Naive thymus-derived CD4-positive, alpha-beta T cell (primary cell): ENCODE measurements at regions not wholly inside any gene's neighbourhood (a gene's known extent, or its start where the extent isn't known, plus 50 kb on each side); places are given as distances from the start of the nearest gene placed in this dataset.

Experiments used
- ATAC-seq: fragments of 150-1000 bp; cut with Tn5 transposase; 2 replicates; pipeline ENCODE4 v1.10.0; 2021; ENCODE audit warnings: mild to moderate bottlenecking, moderate library complexity
- CTCF ChIA-PET: fragments of 350-600 bp; sonication (Branson Sonifier 250); formaldehyde crosslinking; loops from one replicate; lab custom pipeline; 2021; ENCODE audit warnings: antibody characterized with exemption; lab: Charles Lee
- POLR2A ChIA-PET: fragments of 350-600 bp; sonication (Branson Sonifier 250); formaldehyde crosslinking; loops from one replicate; lab custom pipeline; 2021; ENCODE audit warnings: antibody characterized with exemption, inconsistent platforms; lab: Charles Lee
- DNase-seq, 9 donors: peaks; one replicate each; pipeline versions ENCODE4 v3.0.0 to v3.0.0-alpha.2; 2020 to 2022; ENCODE audit warnings: mixed read lengths in 1 of 9
- H3K27ac ChIP-seq: one replicate; pipeline ENCODE4 v1.7.0; 2013; ENCODE audit warnings: mild to moderate bottlenecking, low read depth, low read length, moderate library complexity
- H3K27me3 ChIP-seq, 2 donors: one replicate each; pipeline ENCODE4 v1.7.0; 2013; ENCODE audit warnings: low read length in 2 of 2, mild to moderate bottlenecking in 2 of 2, moderate library complexity in 2 of 2; ENCODE audit not compliant: control insufficient read depth in 2 of 2, insufficient read depth in 2 of 2
- H3K36me3 ChIP-seq, 3 experiments: 1 replicate in 2 of 3; 2 replicates in 1 of 3; pipeline ENCODE4 v1.7.0; 2013; ENCODE audit warnings: low read length in 3 of 3, mild to moderate bottlenecking in 3 of 3, moderate library complexity in 1 of 3; ENCODE audit not compliant: insufficient read depth in 3 of 3, control insufficient read depth in 2 of 3
- H3K4me1 ChIP-seq, 2 donors: one replicate each; pipeline ENCODE4 v1.7.0; 2013; ENCODE audit warnings: low read length in 2 of 2, mild to moderate bottlenecking in 2 of 2, moderate library complexity in 1 of 2; ENCODE audit not compliant: control insufficient read depth in 2 of 2, insufficient read depth in 2 of 2
- H3K4me3 ChIP-seq: 2 replicates; pipeline ENCODE4 v1.7.0; 2013; ENCODE audit warnings: mild to moderate bottlenecking, low read length
- H3K9me3 ChIP-seq, 3 experiments: 1 replicate in 2 of 3; 2 replicates in 1 of 3; pipeline ENCODE4 v1.7.0; 2013; ENCODE audit warnings: low read length in 3 of 3; ENCODE audit not compliant: control insufficient read depth in 2 of 3
- H3K27ac Mint-ChIP-seq, 9 donors: one replicate each; pipeline ENCODE4 v1.8.0; 2020 to 2022; ENCODE audit warnings: mixed read lengths in 9 of 9, mild to moderate bottlenecking in 8 of 9, moderate library complexity in 5 of 9, inconsistent platforms in 2 of 9
- H3K27me3 Mint-ChIP-seq, 5 donors: one replicate each; pipeline ENCODE4 v1.8.0; 2021 to 2022; ENCODE audit warnings: mixed read lengths in 5 of 5, mild to moderate bottlenecking in 1 of 5
- H3K36me3 Mint-ChIP-seq, 5 donors: one replicate each; pipeline ENCODE4 v1.8.0; 2020 to 2022; ENCODE audit warnings: mixed read lengths in 5 of 5, mild to moderate bottlenecking in 3 of 5, inconsistent platforms in 1 of 5
- H3K4me1 Mint-ChIP-seq, 7 donors: one replicate each; pipeline ENCODE4 v1.8.0; 2020 to 2022; ENCODE audit warnings: mixed read lengths in 7 of 7, mild to moderate bottlenecking in 3 of 7, inconsistent platforms in 1 of 7
- H3K4me3 Mint-ChIP-seq, 10 donors: one replicate each; pipeline ENCODE4 v1.8.0; 2020 to 2022; ENCODE audit warnings: mild to moderate bottlenecking in 10 of 10, mixed read lengths in 10 of 10, moderate library complexity in 6 of 10, inconsistent platforms in 2 of 10
- H3K9me3 Mint-ChIP-seq, 11 donors: one replicate each; pipeline ENCODE4 v1.8.0; 2020 to 2022; ENCODE audit warnings: mixed read lengths in 11 of 11, mild to moderate bottlenecking in 4 of 11, inconsistent platforms in 1 of 11, moderate library complexity in 1 of 11
- intact Hi-C, 2 donors: fragments of 100-400 bp; cut with micrococcal nuclease; formaldehyde crosslinking; loops; one replicate each; pipeline ENCODE4 v1.15.1; 2023

DNA sequence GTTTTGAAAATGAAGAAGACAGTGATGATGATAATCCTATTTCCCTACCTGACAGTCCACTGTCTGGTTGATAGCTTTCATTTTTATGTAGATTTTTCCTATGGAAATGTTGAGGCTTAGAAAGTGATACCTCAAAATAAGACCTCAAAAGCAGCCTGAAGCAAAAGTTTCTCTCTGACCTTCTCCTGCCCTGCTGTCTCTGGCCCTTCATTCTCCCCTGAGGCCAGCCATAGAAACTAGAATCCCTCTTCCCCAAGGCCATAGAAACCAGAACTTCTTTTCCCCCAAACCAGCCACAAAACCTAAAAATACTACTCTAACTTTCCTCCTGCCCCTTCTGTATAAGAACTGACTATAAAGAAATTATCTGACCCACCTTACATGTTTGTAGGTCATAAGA, 52.6 kb upstream of the GCM1 start:
- CTCF ChIA-PET, result no interaction called here
- Histone ChIP-seq H3K4me1 (no peaks in the 10 kb centered on the region), H3K9me3 (no peaks in the 10 kb centered on the region), H3K27me3 (no peaks in the 10 kb centered on the region), H3K4me3 (no peak overlapping the region), H3K36me3 (no peaks in the 10 kb centered on the region), H3K27ac (no peak overlapping the region)
- H3K27ac Mint-ChIP-seq, result peak overlapping the region in 1 of 9 donors; percentile 52
- no peak for DNase-seq
- intact Hi-C loops, result no loop called here
- no peak for ATAC-seq
- POLR2A ChIA-PET, result no interaction called here
- H3K9me3 Mint-ChIP-seq, result peaks cover 0 to 2% (median 0%) of the 10 kb centered on the region in 11 donors
- peaks cover 0 to 8% (median 3%) of the 10 kb centered on the region in 7 donors for H3K4me1 Mint-ChIP-seq
- no peak overlapping the region for H3K4me3 Mint-ChIP-seq
- no peaks in the 10 kb centered on the region for H3K27me3 Mint-ChIP-seq
- no peaks in the 10 kb centered on the region for H3K36me3 Mint-ChIP-seq

DNA sequence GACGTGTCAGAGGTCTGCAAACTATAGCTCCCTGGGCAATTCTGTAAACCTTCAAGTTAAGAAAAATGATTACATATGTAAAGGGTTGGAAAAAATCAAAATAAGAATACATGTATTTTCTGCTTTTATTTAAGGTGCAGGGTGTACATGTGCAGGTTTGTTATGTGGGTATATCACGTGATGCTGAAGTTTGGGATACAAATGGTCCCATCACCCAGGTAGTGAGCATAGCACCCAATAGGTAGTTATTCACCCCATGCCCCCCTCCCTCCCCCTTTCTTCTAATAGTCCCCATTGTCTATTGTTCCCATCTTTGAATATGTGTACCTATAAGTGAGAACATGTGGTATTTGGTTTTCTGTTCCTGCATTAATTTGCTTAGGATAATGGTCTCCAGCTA, 51.1 kb upstream of the GCM1 start:
- Mint-ChIP-seq H3K4me1 (peaks cover 0 to 8% (median 5%) of the 10 kb centered on the region in 7 donors), H3K9me3 (peaks cover 0 to 2% (median 0%) of the 10 kb centered on the region in 11 donors), H3K4me3 (no peak overlapping the region), H3K36me3 (no peaks in the 10 kb centered on the region), H3K27me3 (no peaks in the 10 kb centered on the region), H3K27ac (no peak overlapping the region)
- intact Hi-C loops, result no loop called here
- ChIA-PET POLR2A (no interaction called here), CTCF (no interaction called here)
- no peaks in the 10 kb centered on the region for H3K36me3 ChIP-seq
- H3K27me3 ChIP-seq, result no peaks in the 10 kb centered on the region
- no peak overlapping the region for H3K27ac ChIP-seq
- H3K4me1 ChIP-seq, result no peaks in the 10 kb centered on the region
- ATAC-seq (no peak), DNase-seq (no peak)
- no peaks in the 10 kb centered on the region for H3K9me3 ChIP-seq
- H3K4me3 ChIP-seq, result no peak overlapping the region

DNA sequence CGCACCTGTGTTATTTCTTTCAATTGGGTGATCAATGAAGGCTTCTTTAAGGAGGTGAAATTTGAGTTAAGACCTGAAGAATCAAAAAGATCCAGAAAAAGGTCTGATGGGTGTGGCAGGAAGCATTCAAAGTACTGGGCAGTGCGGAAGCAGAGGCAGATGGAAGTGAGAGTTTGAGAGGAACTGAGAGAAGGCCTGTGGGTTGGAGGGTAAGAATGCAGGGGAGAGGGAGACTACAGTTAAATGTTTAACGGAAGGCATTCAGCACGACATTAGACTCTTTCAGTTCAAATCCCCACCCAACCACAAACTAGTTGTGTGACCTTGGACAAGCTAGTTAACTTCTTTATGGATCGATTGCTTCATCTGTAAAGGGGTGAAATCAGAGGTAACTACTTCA, 50.5 kb upstream of the GCM1 start:
- peaks cover 0 to 8% (median 5%) of the 10 kb centered on the region in 7 donors for H3K4me1 Mint-ChIP-seq
- H3K36me3 Mint-ChIP-seq, result no peaks in the 10 kb centered on the region
- peaks cover 0 to 2% (median 0%) of the 10 kb centered on the region in 11 donors for H3K9me3 Mint-ChIP-seq
- H3K9me3 ChIP-seq, result no peaks in the 10 kb centered on the region
- no peak overlapping the region for H3K4me3 ChIP-seq
- H3K4me3 Mint-ChIP-seq, result no peak overlapping the region
- H3K27ac ChIP-seq, result no peak overlapping the region
- H3K27me3 Mint-ChIP-seq, result no peaks in the 10 kb centered on the region
- intact Hi-C loops, result no loop called here
- no peak overlapping the region for H3K27ac Mint-ChIP-seq
- DNase-seq, result no peak
- H3K27me3 ChIP-seq, result no peaks in the 10 kb centered on the region
- POLR2A ChIA-PET, result no interaction called here
- ATAC-seq, result peak; percentile 66
- no peaks in the 10 kb centered on the region for H3K36me3 ChIP-seq
- no peaks in the 10 kb centered on the region for H3K4me1 ChIP-seq
- CTCF ChIA-PET, result no interaction called here
